Activated naive CD8-positive, alpha-beta T cell treated with anti-CD3 and anti-CD28 coated beads, Interleukin-2, amount 50 U/mL, for 16 hours (primary cell): ENCODE measurements at regions not wholly inside any gene's neighbourhood (a gene's known extent, or its start where the extent isn't known, plus 50 kb on each side); places are given as distances from the start of the nearest gene placed in this dataset.

Experiments
- DNase-seq: peaks from one replicate; pipeline ENCODE4 v3.0.0-alpha.2; 2020; ENCODE audit warnings: low read depth, low spot score

- no peak for DNase-seq
Observed at GRCh38 chr3:110093812-110094401, 756.6 kb upstream of the DPPA4 start.

- no peak for DNase-seq
Observed at GRCh38 chr3:110099711-110100110, 762.4 kb upstream of the DPPA4 start.

- no peak for DNase-seq
Observed at GRCh38 chr3:110101361-110101760, 764.0 kb upstream of the DPPA4 start.

GRCh38 chr3:110106805-110107204, 769.5 kb upstream of the DPPA4 start:
- DNase-seq = no peak

GRCh38 chr3:110123946-110124345, 786.6 kb upstream of the DPPA4 start:
- no peak for DNase-seq

- DNase-seq = no peak
Observed at GRCh38 chr3:110126065-110126464, 788.7 kb upstream of the DPPA4 start.

- DNase-seq = no peak
Observed at GRCh38 chr3:110133971-110134370, 796.6 kb upstream of the DPPA4 start.

- no peak for DNase-seq
Observed at GRCh38 chr3:110139048-110139447, 801.7 kb upstream of the DPPA4 start.

- no peak for DNase-seq
Observed at GRCh38 chr3:110139821-110140220, 802.5 kb upstream of the DPPA4 start.

GRCh38 chr3:110149763-110150162, 812.4 kb upstream of the DPPA4 start:
- no peak for DNase-seq

- no peak for DNase-seq
Observed at GRCh38 chr3:110157221-110157620, 819.9 kb upstream of the DPPA4 start.

- DNase-seq = no peak
Observed at GRCh38 chr3:110164632-110165369, 827.5 kb upstream of the DPPA4 start.

GRCh38 chr3:110165370-110165743, 828.0 kb upstream of the DPPA4 start:
- DNase-seq = no peak

- DNase-seq = no peak
Observed at GRCh38 chr3:110165753-110166152, 828.4 kb upstream of the DPPA4 start.

GRCh38 chr3:110166791-110167190, 829.4 kb upstream of the DPPA4 start:
- no peak for DNase-seq

- DNase-seq = no peak
Observed at GRCh38 chr3:110174908-110175307, 837.6 kb upstream of the DPPA4 start.

- no peak for DNase-seq
Observed at GRCh38 chr3:110178965-110179364, 841.6 kb upstream of the DPPA4 start.

GRCh38 chr3:110180733-110181132, 843.4 kb upstream of the DPPA4 start:
- DNase-seq = no peak

- no peak for DNase-seq
Observed at GRCh38 chr3:110181226-110181625, 843.9 kb upstream of the DPPA4 start.

- no peak for DNase-seq
Observed at GRCh38 chr3:110184536-110184935, 847.2 kb upstream of the DPPA4 start.

GRCh38 chr3:110193074-110193473, 855.7 kb upstream of the DPPA4 start:
- no peak for DNase-seq

- DNase-seq = no peak
Observed at GRCh38 chr3:110198717-110199587, 861.6 kb upstream of the DPPA4 start.

- no peak for DNase-seq
Observed at GRCh38 chr3:110199588-110199943, 862.2 kb upstream of the DPPA4 start.
